ENCODE measurements at regions not wholly inside any gene's neighbourhood (a gene's known extent, or its start where the extent isn't known, plus 50 kb on each side); places are given as distances from the start of the nearest gene placed in this dataset.

GRCh38 chr14:85382341-85382740 lies 147.6 kb upstream of the FLRT2 start:
- WGBS, 2 donors = 89 to 94% methylated on average over 1 of the region's 1 CpG
- no peak for TF ChIP-seq CTCF (IDR thresholded peaks at IDR 0.05; ENCODE audit: control extremely low read depth, extremely low read depth)
- no peak for ATAC-seq (ENCODE audit: insufficient read depth, low FRiP score)

GRCh38 chr14:85387181-85387580 lies 142.8 kb upstream of the FLRT2 start:
- WGBS, 2 donors = 65 to 78% methylated on average over 3 of the region's 3 CpGs
- H3K36me3 ChIP-seq (ENCODE audit: control insufficient read depth in 4 of 4, insufficient read depth in 4 of 4, low read length in 4 of 4) = no peaks in the 10 kb centered on the region
- H3K9me3 ChIP-seq (ENCODE audit: control insufficient read depth in 4 of 4, insufficient read depth in 3 of 4, low read length in 3 of 4) = no peaks in the 10 kb centered on the region
- no peak overlapping the region for H3K4me3 ChIP-seq
- H3K27ac ChIP-seq (ENCODE audit: low read depth in 1 of 2, low read length in 1 of 2) = no peak overlapping the region
- no peak for TF ChIP-seq CTCF (IDR thresholded peaks at IDR 0.05; ENCODE audit: control extremely low read depth, extremely low read depth)
- DNase-seq = no peak
- no peak overlapping the region for H3K9ac ChIP-seq (ENCODE audit: insufficient read depth in 1 of 2, low read length in 2 of 2)
- no peaks in the 10 kb centered on the region for H3K27me3 ChIP-seq (ENCODE audit: control insufficient read depth in 3 of 3, insufficient read depth in 3 of 3, low read length in 2 of 3)
- no peak for ATAC-seq (ENCODE audit: insufficient read depth, low FRiP score)
- peaks cover 0 to 25% (median 4%) of the 10 kb centered on the region in 5 donors for H3K4me1 ChIP-seq (ENCODE audit: control insufficient read depth in 5 of 5, insufficient read depth in 5 of 5, low read length in 5 of 5)

More at GRCh38 chr14:85382341-85382740, 147.6 kb upstream of the FLRT2 start:
- no peaks in the 10 kb centered on the region for H3K36me3 ChIP-seq (ENCODE audit: control insufficient read depth in 4 of 4, insufficient read depth in 4 of 4, low read length in 4 of 4)
- H3K9ac ChIP-seq (ENCODE audit: insufficient read depth in 1 of 2, low read length in 2 of 2) = no peak overlapping the region
- no peaks in the 10 kb centered on the region for H3K27me3 ChIP-seq (ENCODE audit: control insufficient read depth in 3 of 3, insufficient read depth in 3 of 3, low read length in 2 of 3)
- no peaks in the 10 kb centered on the region for H3K4me1 ChIP-seq (ENCODE audit: control insufficient read depth in 5 of 5, insufficient read depth in 5 of 5, low read length in 5 of 5)
- DNase-seq = no peak
- H3K4me3 ChIP-seq = no peak overlapping the region
- no peaks in the 10 kb centered on the region for H3K9me3 ChIP-seq (ENCODE audit: control insufficient read depth in 4 of 4, insufficient read depth in 3 of 4, low read length in 3 of 4)
- H3K27ac ChIP-seq (ENCODE audit: low read depth in 1 of 2, low read length in 1 of 2) = no peak overlapping the region

- Histone ChIP-seq H3K4me1 (ENCODE audit: control insufficient read depth in 5 of 5, insufficient read depth in 5 of 5, low read length in 5 of 5) (peaks cover 0 to 25% (median 4%) of the 10 kb centered on the region in 5 donors), H3K27ac (ENCODE audit: low read depth in 1 of 2, low read length in 1 of 2) (no peak overlapping the region), H3K36me3 (ENCODE audit: control insufficient read depth in 4 of 4, insufficient read depth in 4 of 4, low read length in 4 of 4) (no peaks in the 10 kb centered on the region), H3K4me3 (no peak overlapping the region), H3K27me3 (ENCODE audit: control insufficient read depth in 3 of 3, insufficient read depth in 3 of 3, low read length in 2 of 3) (no peaks in the 10 kb centered on the region), H3K9me3 (ENCODE audit: control insufficient read depth in 4 of 4, insufficient read depth in 3 of 4, low read length in 3 of 4) (no peaks in the 10 kb centered on the region), H3K9ac (ENCODE audit: insufficient read depth in 1 of 2, low read length in 2 of 2) (no peak overlapping the region)
- no peak for TF ChIP-seq CTCF (IDR thresholded peaks at IDR 0.05; ENCODE audit: control extremely low read depth, extremely low read depth)
- DNase-seq (peak in 2 of 3 donors; percentile 93 to 95), ATAC-seq (ENCODE audit: insufficient read depth, low FRiP score) (no peak)
- WGBS, 2 donors = 81 to 82% methylated on average over 5 of the region's 5 CpGs
Observed at GRCh38 chr14:85390236-85390635, 139.7 kb upstream of the FLRT2 start.

GRCh38 chr14:85391455-85391854 lies 138.5 kb upstream of the FLRT2 start:
- Histone ChIP-seq H3K27me3 (ENCODE audit: control insufficient read depth in 3 of 3, insufficient read depth in 3 of 3, low read length in 2 of 3) (no peaks in the 10 kb centered on the region), H3K9ac (ENCODE audit: insufficient read depth in 1 of 2, low read length in 2 of 2) (no peak overlapping the region), H3K4me3 (no peak overlapping the region), H3K4me1 (ENCODE audit: control insufficient read depth in 5 of 5, insufficient read depth in 5 of 5, low read length in 5 of 5) (peaks cover 0 to 25% (median 4%) of the 10 kb centered on the region in 5 donors), H3K36me3 (ENCODE audit: control insufficient read depth in 4 of 4, insufficient read depth in 4 of 4, low read length in 4 of 4) (no peaks in the 10 kb centered on the region), H3K9me3 (ENCODE audit: control insufficient read depth in 4 of 4, insufficient read depth in 3 of 4, low read length in 3 of 4) (no peaks in the 10 kb centered on the region), H3K27ac (ENCODE audit: low read depth in 1 of 2, low read length in 1 of 2) (no peak overlapping the region)
- WGBS, 2 donors = 91 to 96% methylated on average over 3 of the region's 3 CpGs
- no peak for TF ChIP-seq CTCF (IDR thresholded peaks at IDR 0.05; ENCODE audit: control extremely low read depth, extremely low read depth)
- ATAC-seq (ENCODE audit: insufficient read depth, low FRiP score) (no peak), DNase-seq (no peak)
